HCT116 (cell line): ENCODE measurements at regions not wholly inside any gene's neighbourhood (a gene's known extent, or its start where the extent isn't known, plus 50 kb on each side); places are given as distances from the start of the nearest gene placed in this dataset.

Source experiments
- ATAC-seq: fragments of 200-7000 bp; cut with Tn5 transposase; 2 replicates; pipeline ENCODE4 v1.9.1; 2020; ENCODE audit warnings: mild to moderate bottlenecking, moderate library complexity
- BruUV-seq: library from RNA; stranded (reverse); fragments of 400-500 nt; replicated peaks from 2 replicates; lab custom pipeline; 2021; lab: Mats Ljungman, UMichigan
- CTCF ChIA-PET: fragments of 300-600 bp; sonication (Branson Sonifier 250); formaldehyde crosslinking; loops from one replicate; lab custom pipeline; 2021; ENCODE audit warnings: antibody characterized with exemption; lab: Charles Lee
- POLR2A ChIA-PET: fragments of 300-600, 350-600 bp; sonication (Branson Sonifier 250); formaldehyde crosslinking; loops from one replicate; lab custom pipeline; 2021; ENCODE audit warnings: antibody characterized with exemption; lab: Charles Lee
- RAD21 ChIA-PET, 2 experiments: fragments of 300-600 bp; sonication (Branson Sonifier 250); formaldehyde crosslinking; loops; one replicate each; lab custom pipeline; 2023; ENCODE audit warnings: low total read pairs in 2 of 2; ENCODE audit not compliant: uncharacterized antibody in 2 of 2, unreplicated experiment in 2 of 2, low non-redundant PET in 1 of 2; lab: Charles Lee
- DNase-seq: peaks from one replicate; pipeline ENCODE4 v3.0.0-alpha.2; 2010; ENCODE audit warnings: low read depth, low spot score
- H2AFZ ChIP-seq: fragments of 200-600 bp; shearing (Covaris generic), sonication (generic); 2 replicates; pipeline ENCODE4 v1.6.1; 2017; ENCODE audit warnings: low read depth, mixed run types, mixed read lengths, antibody characterized with exemption, low read length; ENCODE audit not compliant: poor library complexity, severe bottlenecking
- H3K27ac ChIP-seq: 2 replicates; pipeline ENCODE4 v1.5.1; 2012; ENCODE audit warnings: low read depth, low read length
- H3K27me3 ChIP-seq: fragments of 200-600 bp; sonication (generic); 2 replicates; pipeline ENCODE4 v1.6.1; 2016; ENCODE audit warnings: mixed run types, low read length, mixed read lengths; ENCODE audit not compliant: insufficient read depth
- H3K36me3 ChIP-seq, 2 experiments: fragments of 200-500 bp in 1 of 2; fragments of 200-600 bp in 1 of 2; sonication (Bioruptor generic) in 1 of 2; sonication (generic) in 1 of 2; 2 replicates each; pipeline versions ENCODE4 v1.5.1 to v1.6.1; 2014 to 2016; ENCODE audit warnings: low read length in 2 of 2, inconsistent platforms in 1 of 2, mixed read lengths in 1 of 2, mixed run types in 1 of 2; ENCODE audit not compliant: insufficient read depth in 2 of 2, control insufficient read depth in 1 of 2
- H3K4me1 ChIP-seq, 2 experiments: fragments of 200-600 bp in 1 of 2; sonication (generic) in 1 of 2; 2 replicates each; pipeline versions ENCODE4 v1.5.1 to v1.6.1; 2012 to 2017; ENCODE audit warnings: low read length in 2 of 2, inconsistent platforms in 1 of 2, mild to moderate bottlenecking in 1 of 2, mixed read lengths in 1 of 2, mixed run types in 1 of 2, moderate library complexity in 1 of 2; ENCODE audit not compliant: insufficient read depth in 2 of 2, control insufficient read depth in 1 of 2
- H3K4me2 ChIP-seq: fragments of 200-600 bp; sonication (generic); 2 replicates; pipeline ENCODE4 v1.6.1; 2017; ENCODE audit warnings: mixed run types, low read length, mixed read lengths
- H3K4me3 ChIP-seq, 2 experiments: fragments of 200-600 bp in 1 of 2; sonication (generic) in 1 of 2; replicated peaks in 1 of 2; 2 replicates each; pipeline ENCODE4 v1.5.1; 2011 to 2016; ENCODE audit warnings: low read length in 2 of 2, control low read depth in 1 of 2, low read depth in 1 of 2, mild to moderate bottlenecking in 1 of 2, mixed read lengths in 1 of 2, mixed run types in 1 of 2
- H3K79me2 ChIP-seq: fragments of 200-600 bp; sonication (generic); 2 replicates; pipeline ENCODE4 v1.6.1; 2017; ENCODE audit warnings: mild to moderate bottlenecking, mixed run types, low read length, moderate library complexity, mixed read lengths; ENCODE audit not compliant: insufficient read depth
- H3K9ac ChIP-seq: fragments of 200-600 bp; sonication (generic); 2 replicates; pipeline ENCODE4 v1.6.1; 2016; ENCODE audit warnings: low read length, mixed read lengths
- H3K9me2 ChIP-seq: fragments of 200-600 bp; sonication (generic), shearing (Covaris generic); 2 replicates; pipeline ENCODE4 v1.6.1; 2017; ENCODE audit warnings: mixed run types, mild to moderate bottlenecking, moderate library complexity; ENCODE audit not compliant: insufficient read depth
- H3K9me3 ChIP-seq, 2 experiments: fragments of 200-500 bp in 1 of 2; fragments of 200-600 bp in 1 of 2; sonication (Bioruptor generic) in 1 of 2; sonication (generic) in 1 of 2; 2 replicates each; pipeline ENCODE4 v1.6.1; 2014 to 2017; ENCODE audit warnings: low read length in 2 of 2, mixed read lengths in 2 of 2, inconsistent platforms in 1 of 2, low read depth in 1 of 2, mild to moderate bottlenecking in 1 of 2, mixed run types in 1 of 2, moderate library complexity in 1 of 2; ENCODE audit not compliant: control insufficient read depth in 1 of 2, insufficient read depth in 1 of 2
- H4K20me1 ChIP-seq: fragments of 200-600 bp; sonication (generic), shearing (Covaris generic); 2 replicates; pipeline ENCODE4 v1.6.1; 2017; ENCODE audit warnings: mixed run types, mild to moderate bottlenecking, moderate library complexity; ENCODE audit not compliant: insufficient read depth
- ATF3 ChIP-seq: IDR thresholded peaks from 2 replicates; pipeline ENCODE4 v1.6.1; 2012
- CBX3 ChIP-seq: IDR thresholded peaks from 2 replicates; pipeline ENCODE4 v1.6.1; 2012; ENCODE audit warnings: low read depth
- CEBPB ChIP-seq: IDR thresholded peaks from 2 replicates; pipeline ENCODE4 v1.6.1; 2012; ENCODE audit warnings: low read depth
- EGR1 ChIP-seq: IDR thresholded peaks from 2 replicates; pipeline ENCODE4 v1.6.1; 2012; ENCODE audit warnings: low read depth
- EZH2phosphoT487 ChIP-seq: fragments of 200-600 bp; IDR thresholded peaks from 2 replicates; pipeline ENCODE4 v1.6.1; 2018; ENCODE audit warnings: antibody characterized with exemption, borderline replicate concordance
- REST ChIP-seq: IDR thresholded peaks from 2 replicates; pipeline ENCODE4 v1.6.1; 2012; ENCODE audit warnings: low read depth
- ZFX ChIP-seq: fragments of 450-650 bp; IDR thresholded peaks from 2 replicates; pipeline ENCODE4 v1.6.1; 2017
- ZNF274 ChIP-seq: fragments of 200-500 bp; sonication (Bioruptor generic); IDR thresholded peaks from 2 replicates; pipeline ENCODE4 v1.6.1; 2014; ENCODE audit warnings: mild to moderate bottlenecking, low read depth, low read length, inconsistent platforms
- intact Hi-C: fragments of 100-400 bp; cut with micrococcal nuclease; formaldehyde crosslinking; loops from 2 replicates; pipeline ENCODE4 v1.10.0; 2022

- no peak overlapping the region for H2AFZ ChIP-seq
- no peaks in the 10 kb centered on the region for H3K9me3 ChIP-seq
- peaks cover 0 to 4% of the 10 kb centered on the region in 2 experiments; a peak in 1 of 4 replicates for H3K4me1 ChIP-seq
- POLR2A ChIA-PET, result no interaction called here
- H3K27me3 ChIP-seq, result peaks cover 11% of the 10 kb centered on the region; the same call in 1 of the 2 replicates
- no peak overlapping the region for H3K4me2 ChIP-seq
- H3K27ac ChIP-seq, result no peak overlapping the region
- RAD21 ChIA-PET, result interaction anchor here in 1 of 2 experiments (0.7 kb wide), 1 partner anchor 68 kb away, joined by 3 read pairs; no protein-coding TSS in a partner anchor
- H3K9ac ChIP-seq, result no peak overlapping the region
- TF ChIP-seq REST (no peak), EZH2phosphoT487 (no peak), ZFX (no peak), CBX3 (no peak), ATF3 (no peak), EGR1 (no peak), CEBPB (no peak), ZNF274 (no peak)
- ATAC-seq (no peak), DNase-seq (no peak)
- H3K9me2 ChIP-seq, result no peaks in the 10 kb centered on the region
- H3K79me2 ChIP-seq, result no peaks in the 10 kb centered on the region
- no peaks in the 10 kb centered on the region for H3K36me3 ChIP-seq
- no peak overlapping the region for H3K4me3 ChIP-seq
- intact Hi-C loops, result no loop called here
- CTCF ChIA-PET, result no interaction called here
- BruUV-seq, result no TSS peak
- no peaks in the 10 kb centered on the region for H4K20me1 ChIP-seq
Measured at GRCh38 chr9:134560206-134560605, 81.4 kb upstream of the COL5A1 start.
